ENCODE measurements at regions not wholly inside any gene's neighbourhood (a gene's known extent, or its start where the extent isn't known, plus 50 kb on each side); places are given as distances from the start of the nearest gene placed in this dataset.

DNA sequence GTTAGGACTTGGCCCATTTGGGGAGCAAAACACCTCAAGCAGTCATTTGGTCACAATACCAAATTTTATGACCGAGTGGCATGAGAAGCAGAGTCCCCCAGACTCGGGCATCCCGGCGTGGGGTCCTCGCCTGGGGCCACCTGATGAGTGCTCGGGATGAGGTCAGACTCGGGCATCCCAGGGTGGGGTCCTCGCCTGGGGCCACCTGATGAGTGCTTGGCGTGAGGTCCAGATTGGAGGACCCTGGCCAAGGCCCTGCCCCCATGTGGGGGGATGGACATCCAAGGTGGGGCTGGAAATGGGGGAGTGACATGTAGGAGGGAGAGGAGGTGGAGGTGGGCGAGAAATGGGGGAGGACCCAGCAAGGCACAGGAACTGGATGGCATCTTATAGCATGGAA, 56.1 kb upstream of the CST7 start:
- H3K4me1 ChIP-seq (ENCODE audit: control insufficient read depth, insufficient read depth, low read length): no peaks in the 10 kb centered on the region
- H3K27ac ChIP-seq (ENCODE audit: extremely low read depth, low read depth, low read length): no peak overlapping the region
- H3K4me3 ChIP-seq (ENCODE audit: low read depth, low read length): no peak overlapping the region
- ChIA-PET CTCF (no interaction called here), POLR2A (no interaction called here)
- TF ChIP-seq ZNF155 (tag by site-specific recombination; IDR thresholded peaks at IDR 0.05) (no peak), ZNF292 (tag by site-specific recombination; IDR thresholded peaks at IDR 0.05; ENCODE audit: borderline replicate concordance, low read depth) (no peak), ZNF341 (tag by site-specific recombination; IDR thresholded peaks at IDR 0.05; ENCODE audit: low read depth) (no peak)
- H3K9me3 ChIP-seq (ENCODE audit: control insufficient read depth, insufficient read depth, low read depth, low read length): no peaks in the 10 kb centered on the region
- H3K36me3 ChIP-seq (ENCODE audit: control insufficient read depth in 2 of 2, insufficient read depth in 1 of 2, low read length in 2 of 2): no peaks in the 10 kb centered on the region

GRCh38 chr20:24894488-24894887, 54.6 kb upstream of the CST7 start:
- no peak overlapping the region for H3K4me3 ChIP-seq (ENCODE audit: low read depth, low read length)
- H3K36me3 ChIP-seq (ENCODE audit: control insufficient read depth in 2 of 2, insufficient read depth in 1 of 2, low read length in 2 of 2): no peaks in the 10 kb centered on the region
- no peaks in the 10 kb centered on the region for H3K4me1 ChIP-seq (ENCODE audit: control insufficient read depth, insufficient read depth, low read length)
- ChIA-PET POLR2A (no interaction called here), CTCF (no interaction called here)
- no peaks in the 10 kb centered on the region for H3K9me3 ChIP-seq (ENCODE audit: control insufficient read depth, insufficient read depth, low read depth, low read length)
- TF ChIP-seq PRDM2 (tag by site-specific recombination; IDR thresholded peaks at IDR 0.05; ENCODE audit: borderline replicate concordance): no peak
- TF ChIP-seq ZNF792 (tag by site-specific recombination; IDR thresholded peaks at IDR 0.05): no peak
- no peak for TF ChIP-seq ZNF214 (tag by site-specific recombination; IDR thresholded peaks at IDR 0.05; ENCODE audit: borderline replicate concordance)
- TF ChIP-seq ZNF155 (tag by site-specific recombination; IDR thresholded peaks at IDR 0.05): no peak
- no peak for TF ChIP-seq YY1 (tag by site-specific recombination; IDR thresholded peaks at IDR 0.05)
- TF ChIP-seq ZBTB21 (tag by site-specific recombination; IDR thresholded peaks at IDR 0.05): no peak
- TF ChIP-seq, protein P1, sequence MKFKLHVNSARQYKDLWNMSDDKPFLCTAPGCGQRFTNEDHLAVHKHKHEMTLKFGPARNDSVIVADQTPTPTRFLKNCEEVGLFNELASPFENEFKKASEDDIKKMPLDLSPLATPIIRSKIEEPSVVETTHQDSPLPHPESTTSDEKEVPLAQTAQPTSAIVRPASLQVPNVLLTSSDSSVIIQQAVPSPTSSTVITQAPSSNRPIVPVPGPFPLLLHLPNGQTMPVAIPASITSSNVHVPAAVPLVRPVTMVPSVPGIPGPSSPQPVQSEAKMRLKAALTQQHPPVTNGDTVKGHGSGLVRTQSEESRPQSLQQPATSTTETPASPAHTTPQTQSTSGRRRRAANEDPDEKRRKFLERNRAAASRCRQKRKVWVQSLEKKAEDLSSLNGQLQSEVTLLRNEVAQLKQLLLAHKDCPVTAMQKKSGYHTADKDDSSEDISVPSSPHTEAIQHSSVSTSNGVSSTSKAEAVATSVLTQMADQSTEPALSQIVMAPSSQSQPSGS (tag by site-specific recombination; IDR thresholded peaks at IDR 0.05; ENCODE audit: low read depth): no peak
- TF ChIP-seq HOXA7 (CRISPR knock-in tag; IDR thresholded peaks at IDR 0.05; ENCODE audit: borderline replicate concordance): no peak
- TF ChIP-seq ZBTB10 (tag by site-specific recombination; IDR thresholded peaks at IDR 0.05): no peak
- TF ChIP-seq ZNF521 (tag by site-specific recombination; IDR thresholded peaks at IDR 0.05): no peak
- TF ChIP-seq ZBTB7A (tag by site-specific recombination; IDR thresholded peaks at IDR 0.05; ENCODE audit: low read depth): no peak
- TF ChIP-seq ZNF248 (tag by site-specific recombination; IDR thresholded peaks at IDR 0.05): no peak
- no peak for TF ChIP-seq ZNF548 (tag by site-specific recombination; IDR thresholded peaks at IDR 0.05)
- no peak for TF ChIP-seq ZFP41 (tag by site-specific recombination; IDR thresholded peaks at IDR 0.05; ENCODE audit: borderline replicate concordance)
- TF ChIP-seq, protein P2, sequence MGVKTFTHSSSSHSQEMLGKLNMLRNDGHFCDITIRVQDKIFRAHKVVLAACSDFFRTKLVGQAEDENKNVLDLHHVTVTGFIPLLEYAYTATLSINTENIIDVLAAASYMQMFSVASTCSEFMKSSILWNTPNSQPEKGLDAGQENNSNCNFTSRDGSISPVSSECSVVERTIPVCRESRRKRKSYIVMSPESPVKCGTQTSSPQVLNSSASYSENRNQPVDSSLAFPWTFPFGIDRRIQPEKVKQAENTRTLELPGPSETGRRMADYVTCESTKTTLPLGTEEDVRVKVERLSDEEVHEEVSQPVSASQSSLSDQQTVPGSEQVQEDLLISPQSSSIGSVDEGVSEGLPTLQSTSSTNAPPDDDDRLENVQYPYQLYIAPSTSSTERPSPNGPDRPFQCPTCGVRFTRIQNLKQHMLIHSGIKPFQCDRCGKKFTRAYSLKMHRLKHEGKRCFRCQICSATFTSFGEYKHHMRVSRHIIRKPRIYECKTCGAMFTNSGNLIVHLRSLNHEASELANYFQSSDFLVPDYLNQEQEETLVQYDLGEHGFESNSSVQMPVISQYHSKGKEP (tag by site-specific recombination; IDR thresholded peaks at IDR 0.05): no peak
- TF ChIP-seq ZXDB (tag by site-specific recombination; IDR thresholded peaks at IDR 0.05): no peak
- TF ChIP-seq SP2 (tag by site-specific recombination; IDR thresholded peaks at IDR 0.05): no peak
- no peak overlapping the region for H3K27ac ChIP-seq (ENCODE audit: extremely low read depth, low read depth, low read length)
